GM12878 (cell line): ENCODE measurements at regions not wholly inside any gene's neighbourhood (a gene's known extent, or its start where the extent isn't known, plus 50 kb on each side); places are given as distances from the start of the nearest gene placed in this dataset.

Experiments
- ATAC-seq: fragments of 200-7000 bp; cut with Tn5 transposase; 3 replicates; pipeline ENCODE4 v1.9.1; 2020; ENCODE audit warnings: mild to moderate bottlenecking, moderate library complexity
- BruUV-seq: library from RNA; stranded (reverse); fragments of 400-500 nt; replicated peaks from 2 replicates; lab custom pipeline; 2021; lab: Mats Ljungman, UMichigan
- CTCF ChIA-PET: fragments of 300-600 bp; sonication (Branson Sonifier 250); formaldehyde crosslinking; extraction: SDS; loops from one replicate; lab custom pipeline; 2021; ENCODE audit warnings: inconsistent platforms; lab: Yijun Ruan, JAX
- POLR2A ChIA-PET: fragments of 350-600 bp; formaldehyde crosslinking; extraction: SDS; loops from one replicate; lab custom pipeline; 2021; ENCODE audit warnings: inconsistent platforms; lab: Charles Lee
- RAD21 ChIA-PET: fragments of 300-600 bp; sonication (Branson Sonifier 250); formaldehyde crosslinking; loops from one replicate; lab custom pipeline; 2023; ENCODE audit warnings: antibody characterized with exemption; ENCODE audit not compliant: unreplicated experiment; lab: Charles Lee
- SMC1A ChIA-PET: fragments of 300-600 bp; sonication (Branson Sonifier 250); formaldehyde crosslinking; loops from one replicate; lab custom pipeline; 2023; ENCODE audit not compliant: unreplicated experiment, uncharacterized antibody; lab: Charles Lee
- DNase-seq: peaks from one replicate; pipeline ENCODE4 v3.0.0-alpha.2; 2011; ENCODE audit warnings: low read depth, low spot score
- FAIRE-seq: peaks from 3 replicates; lab custom pipeline; 2011; peaks lifted over from hg19 to GRCh38; lab: Jason Lieb, UNC
- H2AFZ ChIP-seq: 2 replicates; pipeline ENCODE4 v1.6.0; 2011; ENCODE audit warnings: low read depth, low read length, control low read depth; ENCODE audit not compliant: control insufficient read depth
- H3K27ac ChIP-seq: 2 replicates; pipeline ENCODE4 v1.5.1; 2011; ENCODE audit warnings: control low read depth; ENCODE audit not compliant: control insufficient read depth, insufficient read depth
- H3K27me3 ChIP-seq, 2 experiments: replicated peaks in 1 of 2; 2 replicates each; pipeline versions ENCODE4 v1.6.0 to v1.6.1; 2011; ENCODE audit warnings: low read length in 1 of 2; ENCODE audit not compliant: control insufficient read depth in 2 of 2, insufficient read depth in 2 of 2
- H3K36me3 ChIP-seq, 2 experiments: 2 replicates each; pipeline ENCODE4 v1.5.1; 2011; ENCODE audit warnings: low read length in 1 of 2; ENCODE audit not compliant: control insufficient read depth in 2 of 2, insufficient read depth in 2 of 2
- H3K4me1 ChIP-seq: 2 replicates; pipeline ENCODE4 v1.6.1; 2011; ENCODE audit warnings: mild to moderate bottlenecking, low read length, moderate library complexity, mixed read lengths; ENCODE audit not compliant: control insufficient read depth, insufficient read depth
- H3K4me2 ChIP-seq: 2 replicates; pipeline ENCODE4 v1.6.0; 2011; ENCODE audit warnings: control low read depth; ENCODE audit not compliant: control insufficient read depth, insufficient read depth
- H3K4me3 ChIP-seq: fragments of 200-600 bp; sonication (generic); 2 replicates; pipeline ENCODE4 v1.5.1; 2016
- H3K79me2 ChIP-seq: 2 replicates; pipeline ENCODE4 v1.6.0; 2011; ENCODE audit warnings: low read length; ENCODE audit not compliant: control insufficient read depth, insufficient read depth
- H3K9ac ChIP-seq: 2 replicates; pipeline ENCODE4 v1.8.0; 2011; ENCODE audit warnings: low read length, control low read depth, mixed read lengths; ENCODE audit not compliant: control insufficient read depth, insufficient read depth
- H3K9me3 ChIP-seq: replicated peaks from 3 replicates; pipeline ENCODE4 v1.5.1; 2011; ENCODE audit warnings: mild to moderate bottlenecking, low read length; ENCODE audit not compliant: control insufficient read depth, insufficient read depth
- H4K20me1 ChIP-seq: 2 replicates; pipeline ENCODE4 v1.6.0; 2011; ENCODE audit not compliant: control insufficient read depth, insufficient read depth
- BHLHE40 ChIP-seq, 2 experiments: fragments of 450-650 bp in 1 of 2; IDR thresholded peaks; 2 replicates each; pipeline ENCODE4 v1.6.1; 2011 to 2017; ENCODE audit warnings: low read depth in 2 of 2, borderline replicate concordance in 1 of 2, improper control_type of control experiment in 1 of 2, low read length in 1 of 2, mild to moderate bottlenecking in 1 of 2
- CBX5 ChIP-seq: sonication (generic); IDR thresholded peaks from 2 replicates; pipeline ENCODE4 v1.6.1; 2016; ENCODE audit warnings: low read depth, moderate library complexity, mild to moderate bottlenecking, inconsistent platforms
- CHD4 ChIP-seq: fragments of 200-600 bp; sonication (generic); IDR thresholded peaks from 2 replicates; pipeline ENCODE4 v1.6.1; 2016; ENCODE audit warnings: mild to moderate bottlenecking
- EED ChIP-seq: sonication (generic); IDR thresholded peaks from 2 replicates; pipeline ENCODE4 v1.6.1; 2016; ENCODE audit warnings: antibody characterized with exemption, low read depth
- EGR1 ChIP-seq, 2 experiments: IDR thresholded peaks; 1 replicate in 1 of 2; 2 replicates in 1 of 2; pipeline ENCODE4 v1.6.1; 2011 to 2012; ENCODE audit warnings: low read depth in 2 of 2, low read length in 2 of 2, borderline replicate concordance in 1 of 2, mild to moderate bottlenecking in 1 of 2, moderate library complexity in 1 of 2
- HCFC1 ChIP-seq: fragments of 150-350 bp; IDR thresholded peaks from 2 replicates; pipeline ENCODE4 v1.6.1; 2014; ENCODE audit warnings: low read length
- NR2F1 ChIP-seq: fragments of 450-650 bp; conservative IDR thresholded peaks from 2 replicates; pipeline ENCODE4 v1.6.1; 2017; ENCODE audit warnings: mild to moderate bottlenecking
- POLR2AphosphoS5 ChIP-seq: IDR thresholded peaks from 2 replicates; pipeline ENCODE4 v1.6.1; 2011; ENCODE audit warnings: mild to moderate bottlenecking, low read length, inconsistent platforms
- SKIL ChIP-seq: fragments of 450-650 bp; IDR thresholded peaks from 2 replicates; pipeline ENCODE4 v1.6.1; 2017; ENCODE audit warnings: mild to moderate bottlenecking, low read depth, inconsistent platforms; ENCODE audit not compliant: poor library complexity, severe bottlenecking
- TBL1XR1 ChIP-seq: IDR thresholded peaks from 2 replicates; pipeline ENCODE4 v1.6.1; 2012; ENCODE audit warnings: low read depth, low read length, improper control_type of control experiment
- YY1 ChIP-seq: IDR thresholded peaks from 2 replicates; pipeline ENCODE4 v1.6.1; 2011; ENCODE audit warnings: low read depth, mild to moderate bottlenecking, low read length
- WGBS: methylation state at CpG from one replicate; pipeline ENCODE4 v1.1.6; 2016; ENCODE audit warnings: low lambda C conversion rate; ENCODE audit not compliant: insufficient replicate concordance, insufficient coverage; ENCODE audit errors: missing lambda C conversion rate; 5-methylcytosine and 5-hydroxymethylcytosine counted together
- in situ Hi-C: fragments of 300-500 bp; cut with MboI; formaldehyde crosslinking; loops from 9 replicates; pipeline ENCODE4 v1.14.3; 2018; ENCODE audit warnings: mixed read lengths
- intact Hi-C: fragments of 100-400 bp; cut with micrococcal nuclease; formaldehyde crosslinking; loops from one replicate; pipeline ENCODE4 v1.14.2; 2022; ENCODE audit not compliant: unreplicated experiment

GRCh38 chr12:113625499-113625898 is 153.8 kb upstream of the LHX5 start:
- Histone ChIP-seq H2AFZ (no peak overlapping the region), H3K4me3 (no peak overlapping the region), H4K20me1 (no peaks in the 10 kb centered on the region), H3K4me1 (no peaks in the 10 kb centered on the region), H3K9me3 (no peaks in the 10 kb centered on the region; the same call in 1 of the 3 replicates), H3K9ac (no peak overlapping the region), H3K36me3 (no peaks in the 10 kb centered on the region), H3K79me2 (no peaks in the 10 kb centered on the region), H3K27me3 (no peaks in the 10 kb centered on the region; a peak in 1 of 4 replicates), H3K4me2 (no peak overlapping the region), H3K27ac (no peak overlapping the region)
- WGBS: 14% methylated on average over 2 of the region's 2 CpGs
- BruUV-seq: no TSS peak
- FAIRE-seq (no peak), DNase-seq (no peak), ATAC-seq (no peak)
- ChIA-PET SMC1A (no interaction called here), RAD21 (no interaction called here), POLR2A (no interaction called here), CTCF (no interaction called here)
- intact Hi-C loops: no loop called here
- TF ChIP-seq BHLHE40 (IDR thresholded peaks at IDR 0.05; ENCODE audit: borderline replicate concordance in 1 of 2, low read depth in 2 of 2, low read length in 1 of 2) (no peak), POLR2AphosphoS5 (no peak), NR2F1 (no peak), EGR1 (IDR thresholded peaks at IDR 0.05; ENCODE audit: borderline replicate concordance in 1 of 2, low read depth in 2 of 2, low read length in 2 of 2) (no peak), SKIL (no peak), YY1 (no peak), EED (no peak), CBX5 (no peak), TBL1XR1 (no peak), HCFC1 (no peak), CHD4 (no peak)
- in situ Hi-C loops: no loop called here
